Activated CD8-positive, alpha-beta memory T cell treated with anti-CD3 and anti-CD28 coated beads for 1 hour (primary cell): ENCODE measurements at regions not wholly inside any gene's neighbourhood (a gene's known extent, or its start where the extent isn't known, plus 50 kb on each side); places are given as distances from the start of the nearest gene placed in this dataset.
"Not testable (repeated sequence)": the region's sequence is repeated elsewhere in the genome, so short reads cannot be mapped to it uniquely, and the experiment has no call there.

ENCODE experiments used
- DNase-seq, 2 donors: peaks; one replicate each; pipeline ENCODE4 v3.0.0-alpha.2; 2020; ENCODE audit warnings: low read depth in 1 of 2; ENCODE audit errors: extremely low read depth in 1 of 2

DNA sequence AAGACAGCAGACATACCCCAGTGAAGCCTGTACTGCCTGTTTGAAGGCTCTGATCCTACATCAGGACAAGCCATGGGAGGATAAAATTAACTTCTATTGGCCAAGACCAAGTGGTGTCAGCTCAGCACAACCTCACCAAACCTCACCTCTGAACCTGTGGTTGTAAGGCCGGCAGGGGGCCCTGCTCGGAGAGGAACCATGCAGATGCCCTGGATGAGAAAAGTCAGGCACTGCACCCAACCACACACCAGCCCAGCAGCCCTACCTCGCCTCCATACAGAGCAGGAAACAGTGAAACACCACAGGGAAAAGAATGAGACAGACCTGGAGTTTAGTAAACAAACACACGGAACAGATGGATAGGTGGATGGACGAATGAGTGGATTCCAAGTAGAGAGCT lies 70.0 kb upstream of the PAX7 start:
- DNase-seq, result no peak

DNA sequence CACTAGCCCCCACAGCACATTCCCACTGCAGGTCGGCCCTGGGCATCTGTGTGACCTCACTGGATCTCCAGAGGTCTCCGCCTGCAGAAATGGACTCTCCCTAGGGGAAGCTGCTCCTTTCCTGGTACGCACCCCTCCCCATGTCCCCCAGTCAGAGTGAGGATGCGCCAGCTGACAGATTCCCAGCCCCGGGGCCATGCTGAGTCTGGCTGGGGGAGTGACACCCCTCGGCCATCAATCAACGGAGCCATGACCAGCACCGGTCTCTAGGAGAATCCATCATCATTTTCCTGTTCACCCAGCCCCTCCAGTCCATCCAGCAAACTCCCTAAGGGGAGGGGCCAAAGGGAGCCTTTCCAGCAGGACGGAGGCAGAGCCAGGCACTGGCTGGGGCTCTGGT lies 68.7 kb upstream of the PAX7 start:
- no peak for DNase-seq

DNA sequence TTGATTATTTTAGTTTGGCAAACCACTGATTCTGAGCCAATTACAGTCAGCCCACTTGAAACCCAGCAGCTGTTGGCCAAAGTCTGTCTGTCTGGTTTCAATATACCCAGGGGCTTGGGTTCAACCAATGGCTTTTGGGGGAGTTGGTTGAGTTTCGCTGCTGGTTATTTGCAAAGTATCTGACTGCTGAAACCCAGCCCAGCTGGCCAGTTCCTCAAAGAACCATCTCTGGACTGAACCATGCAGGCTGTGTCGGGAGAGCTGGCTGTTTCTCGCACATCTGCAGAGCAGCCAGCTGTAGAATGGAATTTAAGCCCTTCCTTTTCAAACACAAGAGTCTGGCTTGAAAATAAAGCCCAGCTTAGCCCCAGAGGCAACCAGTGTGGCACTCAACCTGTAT lies 66.0 kb upstream of the PAX7 start:
- no peak for DNase-seq

DNA sequence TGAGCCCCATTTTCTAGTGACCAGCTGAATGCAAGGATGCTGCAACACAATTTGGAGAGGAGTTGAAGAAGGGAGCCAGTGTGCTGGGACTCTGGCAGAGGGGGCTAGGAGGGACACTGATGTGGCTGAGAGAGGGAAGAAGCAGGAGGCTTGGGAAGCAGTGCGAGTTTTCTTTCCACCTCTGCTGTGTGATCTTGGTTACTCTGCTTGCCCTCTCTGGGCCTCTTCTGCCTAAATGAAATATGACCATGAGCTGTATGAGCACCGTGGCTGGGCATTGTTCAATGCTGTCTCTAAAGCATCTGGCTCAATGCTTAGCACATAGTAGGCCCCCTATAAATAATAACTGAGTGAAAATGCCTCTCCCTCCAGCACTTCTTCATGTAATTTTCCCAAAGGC lies 65.3 kb upstream of the PAX7 start:
- DNase-seq, result no peak

DNA sequence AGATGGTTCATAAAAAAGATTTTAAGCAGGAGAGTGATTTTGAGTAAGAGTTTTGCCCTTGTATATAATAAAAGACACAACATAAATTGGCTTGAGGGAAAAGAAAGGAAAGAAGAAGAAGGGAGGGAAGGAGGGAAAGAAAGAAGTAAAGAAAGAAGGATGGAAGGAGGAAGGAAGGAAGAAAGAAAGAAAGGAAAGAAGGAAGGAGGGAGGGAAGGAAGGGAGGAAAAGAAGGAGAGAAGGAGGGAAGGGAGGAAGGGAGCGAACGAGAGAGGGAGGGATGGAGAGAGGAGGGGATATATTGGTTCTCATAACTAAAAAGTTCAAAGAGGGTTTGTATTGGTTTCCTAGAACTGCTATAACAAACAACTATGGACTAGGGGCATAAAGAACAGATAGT lies 62.2 kb upstream of the PAX7 start:
- DNase-seq, result no peak

DNA sequence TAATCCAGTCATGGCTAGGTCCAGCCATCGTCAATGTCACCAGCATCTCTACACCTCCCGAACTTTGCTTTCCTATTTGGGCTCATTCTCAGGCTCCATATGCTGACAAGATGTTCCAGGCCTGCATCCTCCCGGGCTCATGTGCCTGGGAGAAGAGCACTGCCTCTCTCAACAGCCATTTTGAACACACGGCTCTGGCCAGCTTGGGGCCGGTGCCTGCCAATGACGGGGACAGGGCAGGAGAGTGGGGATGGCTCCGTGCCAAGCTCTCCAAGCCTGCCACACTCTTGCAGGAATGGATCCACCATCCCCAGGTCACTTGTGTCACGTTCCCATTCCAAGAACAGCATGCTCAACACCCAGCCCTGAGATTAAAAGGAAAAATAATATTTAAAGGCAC lies 61.4 kb upstream of the PAX7 start:
- DNase-seq, result no peak

DNA sequence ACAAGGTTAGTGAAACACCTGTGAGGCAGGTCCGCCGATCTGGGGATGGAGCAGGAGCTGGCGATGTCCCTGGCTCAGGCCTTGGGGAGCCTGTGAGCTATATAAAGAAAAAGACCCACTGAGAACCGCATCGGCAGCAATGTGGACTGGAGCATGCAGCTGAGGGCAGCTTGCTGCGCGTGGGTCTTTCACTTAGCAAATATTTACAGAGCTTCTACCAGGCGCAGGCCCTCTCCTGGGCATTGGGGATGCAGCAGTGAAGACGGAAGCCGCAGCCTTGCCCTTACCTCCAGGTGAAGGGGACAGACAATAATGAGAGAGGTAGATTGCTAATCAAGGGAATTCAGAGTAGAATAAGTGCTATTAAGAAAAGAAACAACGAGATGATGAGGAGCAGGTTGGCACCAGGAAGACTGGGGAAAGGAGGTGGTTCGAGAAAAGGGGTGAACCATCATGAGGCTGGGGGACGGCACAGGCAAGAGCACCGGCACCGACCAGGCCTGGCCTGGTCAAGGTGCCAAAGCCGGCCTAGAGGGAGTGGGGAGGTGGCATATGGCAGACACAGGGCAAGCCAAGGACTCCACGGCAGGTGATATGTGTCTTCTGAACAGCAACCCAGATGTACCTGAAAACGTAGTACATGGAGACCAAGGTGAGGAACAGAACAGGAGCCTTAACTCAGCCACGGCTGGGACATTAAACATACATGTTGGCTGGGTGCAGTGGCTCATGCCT lies 60.7 kb upstream of the PAX7 start:
- no peak for DNase-seq

DNA sequence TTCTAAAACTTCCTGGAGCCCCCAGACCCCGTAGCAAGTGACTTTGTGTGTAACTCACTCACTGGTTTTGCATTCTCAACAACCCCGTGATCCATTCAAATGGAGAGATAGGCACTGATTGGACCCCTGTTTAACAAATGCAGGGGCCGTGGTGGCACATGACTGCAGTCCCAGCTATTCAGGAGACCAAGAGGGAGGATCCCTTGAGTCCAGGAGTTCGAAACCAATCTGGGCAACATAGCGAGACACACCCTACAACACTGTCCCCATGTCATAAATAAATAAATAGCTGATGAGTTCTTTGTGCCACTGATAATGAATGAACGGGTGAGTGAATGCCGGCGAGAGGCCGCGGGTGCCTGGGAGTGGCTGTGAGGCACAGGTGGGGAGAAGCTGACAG lies 59.4 kb upstream of the PAX7 start:
- no peak for DNase-seq

DNA sequence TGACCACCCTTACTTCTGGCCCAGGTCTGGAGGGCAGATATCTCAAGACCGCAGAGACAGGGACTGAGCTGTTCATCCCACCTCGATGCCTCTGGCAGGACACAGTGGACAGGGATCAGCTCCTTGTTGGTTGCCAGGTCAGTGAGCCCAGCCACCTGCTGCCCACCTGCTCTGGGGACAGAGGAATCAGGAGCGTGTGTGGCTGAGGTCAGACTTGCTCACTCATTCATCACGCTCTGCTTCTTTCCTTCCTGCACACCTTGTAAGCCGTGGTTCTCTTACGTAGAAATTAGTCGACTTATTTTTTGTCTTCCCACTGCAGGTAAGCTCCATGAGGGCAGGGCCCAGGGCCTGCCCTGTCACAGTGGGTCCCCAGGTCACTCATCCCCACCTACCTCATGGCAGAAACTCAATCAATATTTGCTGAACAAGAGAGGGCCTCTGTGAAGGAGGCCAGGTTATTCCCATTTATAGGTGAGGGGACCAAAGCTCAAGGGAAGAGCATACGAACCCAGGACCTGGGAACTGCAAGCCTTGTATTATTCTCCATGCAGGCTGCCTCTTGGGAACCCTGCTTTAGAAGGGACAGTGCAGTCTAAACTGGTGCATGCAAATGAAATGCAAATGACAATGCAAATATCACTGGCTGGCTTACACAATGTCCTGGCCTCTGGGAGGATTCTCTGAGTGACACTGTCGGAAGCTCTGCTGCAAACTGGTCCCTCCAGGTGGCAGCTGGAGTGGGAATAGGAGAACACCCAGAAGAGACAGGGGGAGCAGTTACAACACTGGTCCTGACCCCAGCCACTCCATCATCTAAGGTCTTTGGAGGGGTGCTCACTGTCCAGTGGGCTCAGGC lies 58.4 kb upstream of the PAX7 start:
- DNase-seq, result no peak

DNA sequence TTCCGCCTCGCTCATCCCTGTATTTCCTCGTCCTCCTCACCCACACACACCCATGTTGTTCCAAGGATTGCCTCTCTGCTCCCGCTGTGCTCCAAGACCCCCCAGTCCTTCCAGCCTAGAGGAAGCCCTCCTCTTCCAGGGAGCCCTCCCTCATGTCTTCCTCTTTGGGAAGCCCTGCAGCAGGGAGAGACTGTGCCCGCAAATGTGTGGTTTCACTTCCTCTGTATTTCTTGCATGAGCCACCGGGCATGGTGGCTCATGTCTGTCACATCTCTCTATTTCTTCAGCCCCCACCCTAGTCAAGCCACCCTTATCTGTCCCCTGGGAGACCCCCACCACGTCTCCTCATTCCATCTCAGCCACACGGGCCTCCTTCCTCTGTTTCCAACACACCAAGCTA lies 57.5 kb upstream of the PAX7 start:
- no peak for DNase-seq

DNA sequence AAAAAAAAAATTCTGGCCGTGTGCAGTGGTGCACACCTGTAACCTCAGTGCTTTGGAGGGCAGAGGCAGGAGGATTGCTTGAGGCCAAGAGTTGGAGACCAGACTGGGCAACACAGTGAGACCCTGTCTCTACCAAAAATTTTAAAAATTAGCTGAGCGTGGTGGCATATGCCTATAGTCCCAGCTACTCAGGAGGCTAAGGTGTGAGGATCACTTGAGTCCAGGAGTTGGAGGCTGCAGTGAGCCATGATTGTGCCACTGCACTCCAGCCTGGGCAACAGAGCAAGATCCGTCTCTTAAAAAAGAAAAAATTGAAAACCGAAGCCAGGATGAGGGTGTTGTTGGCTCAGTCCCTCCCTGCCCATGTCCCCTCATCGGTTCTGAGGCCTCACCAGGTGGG lies 55.9 kb upstream of the PAX7 start:
- no peak for DNase-seq

DNA sequence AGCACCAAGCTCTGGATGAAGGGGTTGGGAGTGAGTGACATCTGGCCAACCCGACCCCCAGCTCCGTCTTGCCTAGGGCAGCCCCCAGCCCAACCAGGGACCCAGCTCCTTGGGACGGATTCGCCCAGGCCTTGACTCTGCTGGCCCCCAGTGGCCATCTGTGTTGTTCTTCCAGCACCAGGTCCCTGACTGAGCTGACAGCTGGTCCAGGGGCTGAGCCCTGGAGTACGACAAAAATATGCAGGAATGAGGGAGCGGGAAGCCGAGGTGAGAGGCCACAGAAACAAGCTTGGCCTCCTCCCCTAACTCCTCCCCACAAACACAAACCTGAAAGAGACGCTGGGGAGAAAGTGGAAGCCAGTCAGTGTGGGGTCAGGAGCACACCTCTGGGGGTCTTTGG lies 55.0 kb upstream of the PAX7 start:
- DNase-seq, result peak in 1 of 2 donors; percentile 32

DNA sequence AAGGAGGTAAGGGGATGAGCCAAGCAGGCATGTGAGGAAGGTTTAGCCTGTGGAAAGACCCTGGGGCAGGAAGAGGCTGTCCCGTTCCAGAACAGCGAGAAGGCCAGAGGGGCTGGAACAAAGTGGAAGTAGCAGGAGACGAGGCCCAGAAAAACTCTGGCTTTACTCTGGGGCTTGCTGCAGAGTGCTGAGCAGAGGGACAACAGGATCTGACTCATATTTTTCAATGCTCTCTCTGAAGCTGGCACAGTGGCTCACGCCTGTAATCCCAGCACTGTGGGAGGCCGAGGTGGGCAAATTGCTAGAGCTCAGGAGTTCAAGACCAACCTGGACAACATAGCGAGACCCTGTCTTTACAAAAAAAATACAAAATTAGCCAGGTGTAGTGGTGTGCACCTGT lies 52.4 kb upstream of the PAX7 start:
- no peak for DNase-seq

DNA sequence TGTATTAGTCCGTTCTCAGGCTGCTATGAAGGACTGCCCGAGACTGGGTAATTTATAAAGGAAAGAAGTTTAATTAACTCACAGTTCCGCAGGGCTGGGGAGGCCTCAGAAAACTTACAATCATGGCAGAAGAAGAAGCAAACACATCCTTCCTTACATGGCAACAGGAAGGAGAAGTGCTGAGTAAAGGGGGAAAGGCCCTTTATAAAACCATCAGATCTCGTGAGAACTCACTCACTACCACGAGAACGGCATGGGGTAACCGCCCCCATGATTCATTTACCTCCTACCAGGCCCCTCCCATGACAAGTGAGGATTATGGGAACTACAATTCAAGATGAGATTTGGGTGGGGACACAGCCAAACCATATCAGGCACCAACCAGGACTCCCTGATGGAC lies 51.4 kb upstream of the PAX7 start:
- DNase-seq, result not testable (repeated sequence)

DNA sequence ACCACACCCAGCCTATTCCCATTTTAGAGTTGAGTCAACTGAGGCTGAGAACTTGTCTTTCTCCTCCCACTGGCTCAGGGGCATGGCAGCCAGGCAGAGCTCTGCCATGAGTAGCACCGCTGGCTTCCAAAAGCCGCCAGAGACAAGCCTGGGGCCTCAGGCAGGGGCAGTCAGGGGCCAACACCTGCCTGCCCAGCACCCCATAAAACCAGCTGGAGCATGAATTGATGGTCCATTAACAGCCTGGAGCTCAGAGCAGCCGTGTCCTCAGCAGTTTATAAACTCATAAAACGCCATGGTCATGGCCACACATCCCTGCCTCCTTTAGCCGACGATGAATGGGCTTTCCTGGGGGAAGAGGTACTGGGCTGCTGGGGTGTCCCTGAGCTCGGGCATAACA lies 50.6 kb upstream of the PAX7 start:
- DNase-seq, result no peak

DNA sequence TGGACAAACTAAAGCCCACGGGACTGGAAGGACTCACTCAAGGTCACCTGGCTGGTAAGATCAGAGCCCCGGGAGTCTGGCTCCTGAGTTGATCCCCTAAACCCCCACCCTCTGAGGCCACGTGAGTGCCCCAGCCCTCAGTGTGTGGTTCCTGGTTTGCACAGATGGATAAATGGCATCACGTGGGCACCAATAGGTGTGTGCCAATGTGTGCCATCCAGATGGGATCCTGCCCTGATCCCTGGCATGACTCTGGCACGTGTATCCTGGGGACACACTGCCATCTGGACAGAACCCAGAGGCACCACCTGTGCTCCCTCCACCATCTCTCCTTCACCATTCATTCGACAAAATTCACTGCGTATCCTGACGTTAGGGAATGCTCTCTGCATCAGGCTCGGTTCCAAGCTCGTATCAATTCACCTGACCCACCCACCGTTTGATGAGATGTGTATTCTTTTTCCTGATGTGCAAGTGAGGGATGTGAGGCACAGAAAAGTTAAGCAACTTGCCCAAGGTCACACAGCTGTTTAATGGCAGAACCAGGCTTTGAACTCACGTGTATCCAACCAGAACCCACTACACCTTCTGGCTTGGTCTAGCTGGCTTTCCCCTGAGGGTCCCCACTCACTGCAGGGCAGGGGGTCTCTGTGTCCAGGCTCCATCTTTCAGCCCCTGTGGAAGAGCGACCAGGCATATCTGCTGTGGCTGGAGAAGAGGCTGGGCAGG lies 49.8 kb upstream of the PAX7 start:
- no peak for DNase-seq
